HS-27A (cell line): ENCODE measurements at regions not wholly inside any gene's neighbourhood (a gene's known extent, or its start where the extent isn't known, plus 50 kb on each side); places are given as distances from the start of the nearest gene placed in this dataset.

ENCODE experiments used
- DNase-seq: peaks from one replicate; pipeline ENCODE4 v3.0.0-alpha.2; 2012; ENCODE audit warnings: low read depth, missing footprints

DNA sequence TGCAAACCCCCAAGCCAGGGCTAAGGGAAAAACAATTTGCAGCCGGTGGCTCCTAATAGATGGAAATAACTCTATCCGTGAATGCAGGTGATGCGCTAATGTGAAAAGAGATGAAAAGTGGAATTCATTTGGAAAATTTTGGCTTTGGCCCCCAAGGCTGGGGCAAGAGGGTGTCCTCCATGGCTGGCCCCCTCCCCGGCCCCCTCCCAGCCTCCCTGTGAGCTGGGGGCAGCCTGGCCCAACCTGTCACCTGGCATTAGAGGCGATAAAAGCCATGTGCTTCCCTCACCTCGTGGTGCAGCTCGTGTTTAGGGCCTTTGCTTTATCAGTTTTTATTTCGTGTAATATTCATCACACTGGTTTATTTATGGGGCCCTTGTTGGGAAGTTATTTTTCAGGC, 267.2 kb downstream of the ENGASE start:
- DNase-seq: no peak

DNA sequence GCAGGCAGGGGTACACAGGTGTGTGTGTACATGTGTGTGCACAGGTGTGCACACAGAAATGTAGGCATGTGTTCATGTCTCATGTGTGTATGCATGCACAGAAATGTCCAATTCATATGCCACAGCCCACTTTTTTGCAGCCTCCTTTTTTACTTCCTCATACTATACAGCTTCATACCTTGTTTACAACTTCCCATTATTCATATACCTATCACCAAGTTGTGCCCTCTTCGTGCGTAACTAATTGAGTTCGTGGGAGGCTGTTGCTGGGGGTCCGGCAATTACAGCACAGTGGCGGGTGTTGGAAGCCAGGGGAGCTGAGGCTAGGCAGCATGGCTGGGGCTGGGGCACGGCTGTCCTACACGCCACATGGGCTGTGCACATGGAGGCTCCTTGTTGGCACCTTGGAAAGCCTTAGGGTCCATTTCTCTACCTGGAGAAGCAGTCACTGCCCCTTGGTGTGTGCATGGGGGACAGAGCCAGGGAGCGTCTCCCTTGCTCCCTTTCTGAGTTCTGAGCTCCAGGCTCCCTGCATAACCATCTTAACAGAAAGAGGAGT, 266.7 kb downstream of the ENGASE start:
- no peak for DNase-seq

DNA sequence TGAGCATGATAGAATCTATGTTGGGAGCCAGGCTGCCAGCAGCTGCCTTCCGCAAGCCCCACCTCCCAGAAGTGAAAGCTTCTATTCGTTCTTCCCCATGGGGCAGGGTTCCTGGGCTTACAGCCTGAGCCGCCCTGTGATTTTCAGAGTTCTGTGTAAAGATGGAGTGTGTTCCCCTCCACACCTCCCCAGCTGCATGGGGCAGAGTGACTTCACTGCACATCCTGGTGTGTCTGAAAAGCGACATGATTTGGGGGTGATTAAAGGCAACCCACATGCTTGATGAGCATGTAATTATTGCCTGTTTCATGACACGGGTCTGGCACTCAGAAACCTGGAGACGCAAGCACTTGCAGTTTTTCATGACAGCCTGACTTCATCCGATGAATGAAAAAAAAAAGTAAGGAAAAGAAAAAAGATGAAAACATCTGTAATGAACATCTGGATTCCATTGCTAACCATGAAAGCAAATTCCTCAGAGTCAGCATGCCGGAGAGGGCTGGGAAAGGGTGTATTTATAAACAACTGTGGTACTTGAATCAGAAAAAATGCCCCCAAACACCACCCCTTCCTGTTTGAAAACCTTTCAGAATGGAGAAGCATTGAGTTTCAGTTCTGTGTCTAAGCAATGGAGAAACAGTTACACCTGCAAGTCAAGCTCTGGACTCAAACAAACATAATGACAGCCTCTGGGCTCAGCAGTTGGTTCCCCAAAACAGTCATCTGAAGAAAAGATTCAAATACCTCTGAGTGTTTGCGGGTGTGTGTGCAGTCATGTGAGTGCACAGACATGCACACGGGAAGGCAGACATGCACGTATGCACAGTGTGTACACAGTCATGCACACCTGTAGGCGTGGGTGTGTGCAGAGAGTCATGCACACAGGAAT, 266.0 kb downstream of the ENGASE start:
- no peak for DNase-seq

DNA sequence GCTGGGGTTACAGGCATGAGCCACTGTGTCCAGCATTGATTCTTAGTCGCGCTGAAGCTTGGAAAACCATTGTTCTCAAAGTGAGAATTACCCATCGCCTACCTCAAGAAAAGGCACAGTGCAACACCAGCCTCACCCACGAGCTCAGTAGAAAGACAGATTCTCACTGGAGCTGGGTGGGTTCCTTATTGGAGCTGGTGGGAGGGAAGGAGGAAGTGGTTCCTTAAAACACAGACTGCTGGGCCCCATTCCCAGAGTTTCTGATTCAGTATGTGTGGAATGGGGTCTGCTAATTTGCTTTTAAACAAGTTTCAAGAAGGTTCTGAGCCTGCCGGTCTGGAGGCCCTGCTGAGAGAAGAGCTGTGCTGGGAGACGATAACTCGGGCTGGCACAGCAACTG, 264.7 kb downstream of the ENGASE start:
- DNase-seq: no peak

DNA sequence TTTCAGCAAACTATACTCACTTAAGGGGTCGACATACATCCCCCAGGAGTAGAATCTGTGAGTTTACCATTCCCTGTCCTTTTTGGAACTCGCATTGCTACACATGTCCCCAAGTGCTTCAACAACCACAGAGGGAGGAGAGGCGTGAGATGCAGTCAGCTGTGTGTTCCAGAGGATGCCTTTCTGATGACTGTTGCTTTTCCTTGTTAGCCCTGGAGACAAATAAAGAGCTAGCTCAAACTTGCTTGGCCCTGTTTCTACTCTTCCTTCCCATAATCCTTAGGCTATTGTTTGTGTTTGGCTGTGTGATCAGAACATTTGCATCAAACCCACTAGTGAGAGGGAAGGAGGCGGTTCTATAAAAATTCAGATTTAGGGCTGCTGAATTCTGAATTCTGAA, 264.0 kb downstream of the ENGASE start:
- no peak for DNase-seq

DNA sequence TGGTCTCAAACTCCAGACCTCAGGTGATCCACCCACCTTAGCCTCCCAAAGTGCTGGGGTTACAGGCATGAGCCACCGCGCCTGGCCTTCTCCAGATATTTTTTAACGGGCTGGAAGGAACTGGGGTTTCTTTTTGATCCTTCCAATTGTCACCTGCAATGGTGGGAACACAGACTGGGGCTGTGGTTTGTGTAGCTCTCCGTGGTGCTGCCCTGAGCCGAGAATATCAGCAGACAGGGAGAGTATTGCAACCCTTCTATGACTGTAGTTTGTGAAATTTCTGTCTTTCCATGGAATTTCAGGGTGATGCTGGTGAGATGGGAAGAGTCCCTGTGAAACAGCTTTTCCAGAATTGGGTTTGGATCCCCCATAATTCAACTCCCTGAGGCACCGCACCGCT, 263.5 kb downstream of the ENGASE start:
- no peak for DNase-seq

DNA sequence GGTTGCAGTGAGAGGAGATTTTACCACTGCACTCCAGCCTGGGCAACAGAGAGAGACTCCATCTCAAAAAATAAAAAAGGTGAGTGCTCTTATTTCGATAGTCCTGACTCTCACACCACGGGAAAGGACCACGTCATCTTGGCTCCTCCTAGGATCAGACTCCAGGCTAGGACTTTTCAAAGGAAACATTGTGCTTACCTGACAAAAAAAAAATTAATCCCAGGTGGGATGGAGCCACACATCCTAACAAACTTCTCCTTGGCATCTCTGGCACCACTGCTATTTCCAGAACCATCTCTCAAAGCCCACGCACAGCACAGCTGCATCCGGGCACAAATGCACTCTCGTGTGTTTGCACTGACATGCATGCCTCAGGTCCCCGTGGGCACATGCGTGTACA, 262.4 kb downstream of the ENGASE start:
- no peak for DNase-seq

DNA sequence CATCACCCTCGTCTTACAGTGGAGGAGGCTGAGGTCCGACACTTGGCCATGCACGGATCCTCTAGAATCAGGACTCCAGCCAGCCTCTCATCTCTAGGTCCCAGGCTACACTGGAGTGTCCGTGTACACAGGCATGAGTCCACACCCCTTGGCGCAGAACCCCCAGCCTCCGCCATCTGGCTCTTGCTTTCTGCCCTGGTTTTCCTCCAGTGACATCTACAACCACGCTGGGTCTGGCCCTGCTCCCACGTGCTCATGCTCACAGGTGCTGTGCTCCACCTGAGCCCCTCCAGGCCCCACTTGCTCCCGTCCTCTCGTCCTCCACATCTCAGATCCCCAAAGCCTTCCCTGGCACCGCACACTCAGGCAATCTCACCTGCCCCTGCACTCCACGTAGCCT, 260.8 kb downstream of the ENGASE start:
- no peak for DNase-seq

DNA sequence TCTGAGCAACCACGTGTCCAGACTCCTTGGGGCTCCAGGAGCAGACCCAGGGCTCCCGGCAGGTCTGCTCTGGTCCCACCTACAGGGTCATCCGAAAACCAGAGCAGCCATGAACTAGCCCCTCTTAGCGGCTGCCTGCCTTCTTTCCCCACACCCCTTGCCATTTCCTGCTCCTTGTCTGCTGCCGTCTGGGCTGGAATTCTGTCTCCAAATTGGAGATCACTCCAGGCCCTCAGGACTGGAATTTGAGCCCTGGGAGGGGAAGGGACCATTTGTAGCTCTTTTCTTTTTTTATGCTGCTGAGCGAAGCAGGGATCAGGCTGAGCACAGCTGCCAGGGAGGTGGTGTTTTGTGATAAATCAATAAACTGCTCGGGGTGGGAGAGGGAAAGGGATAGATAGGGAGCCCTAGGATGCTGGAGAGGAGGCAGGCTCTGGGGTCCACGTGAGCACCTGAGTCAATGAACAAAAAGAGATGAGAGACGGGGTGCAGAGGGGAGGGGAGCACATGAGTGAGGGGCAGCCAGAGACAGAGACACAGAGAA, 257.5 kb downstream of the ENGASE start:
- no peak for DNase-seq

DNA sequence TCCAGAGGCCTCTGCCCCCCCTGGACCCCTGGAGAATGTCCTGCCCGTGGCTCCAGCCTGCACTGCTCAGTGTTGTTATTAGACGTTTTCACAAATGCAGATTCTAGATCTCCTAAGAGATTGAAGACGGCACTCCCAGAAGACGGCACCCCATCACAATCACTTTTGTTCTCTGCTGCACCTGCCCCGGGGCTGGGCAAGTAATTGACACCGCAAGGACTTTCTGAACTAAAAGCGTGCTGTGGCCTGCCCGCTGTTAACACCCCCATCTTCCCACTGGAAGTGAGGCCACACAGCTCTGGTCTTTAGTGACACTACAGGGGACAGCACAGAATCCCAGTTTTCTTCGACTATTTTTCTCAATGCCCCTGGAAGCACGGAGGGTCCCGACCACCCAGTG, 256.9 kb downstream of the ENGASE start:
- no peak for DNase-seq

DNA sequence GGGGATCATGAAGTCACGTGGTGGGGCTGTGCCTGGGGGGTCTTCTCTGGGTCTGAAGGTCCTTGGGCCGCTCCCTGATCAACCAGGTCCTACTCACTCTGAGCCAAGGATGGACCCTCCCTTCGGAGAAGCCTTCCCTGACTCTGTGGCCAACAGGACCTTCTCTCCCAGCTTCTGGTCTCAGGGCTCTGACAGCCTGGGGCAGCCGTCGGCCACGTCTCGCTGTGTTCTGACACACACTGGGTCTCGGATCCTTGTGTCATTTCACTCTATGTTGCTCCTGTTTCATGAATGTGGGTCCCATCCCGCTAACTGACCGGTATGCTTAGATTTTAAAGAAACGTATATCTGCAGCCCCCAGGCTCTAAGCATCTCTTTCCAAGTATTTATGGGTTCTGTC, 256.1 kb downstream of the ENGASE start:
- no peak for DNase-seq

DNA sequence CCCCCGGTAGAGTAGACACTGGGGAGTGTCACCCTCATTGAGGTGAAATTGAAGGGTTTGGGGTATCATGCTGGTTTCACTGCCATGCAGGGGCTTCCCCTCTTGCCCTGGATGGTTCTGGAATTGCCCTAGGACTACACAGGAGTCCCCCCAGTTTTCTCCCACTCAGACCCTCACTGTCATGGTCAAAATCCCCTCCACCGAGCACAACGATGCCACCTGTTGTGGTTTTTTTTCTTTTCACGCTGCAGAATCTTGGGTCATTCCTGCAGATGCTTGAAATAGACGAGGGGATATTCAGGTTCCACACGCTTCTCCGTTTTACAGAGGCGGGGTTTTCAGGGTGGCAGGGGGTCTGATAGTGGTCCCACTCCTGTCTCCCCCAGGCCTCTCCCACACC, 255.6 kb downstream of the ENGASE start:
- no peak for DNase-seq

DNA sequence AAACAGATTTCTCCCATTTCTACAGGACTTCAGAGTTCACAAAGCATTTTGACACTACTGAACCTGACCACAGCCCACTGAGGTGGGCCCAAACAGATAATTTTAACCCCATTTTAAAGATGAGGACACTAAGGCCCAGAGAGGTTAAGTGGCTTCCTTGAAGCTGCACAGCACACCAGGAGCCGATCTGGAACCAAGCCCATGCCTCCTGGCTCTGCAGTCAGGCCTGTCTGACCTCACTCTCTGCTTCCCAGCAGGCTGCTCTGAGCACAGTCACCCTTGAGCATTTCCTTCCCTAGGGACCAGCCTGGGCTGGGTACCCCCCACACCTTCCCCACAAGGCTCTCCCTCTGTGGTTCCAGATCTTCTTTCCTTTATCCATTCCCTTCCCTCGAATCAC, 252.2 kb downstream of the ENGASE start:
- DNase-seq: no peak

DNA sequence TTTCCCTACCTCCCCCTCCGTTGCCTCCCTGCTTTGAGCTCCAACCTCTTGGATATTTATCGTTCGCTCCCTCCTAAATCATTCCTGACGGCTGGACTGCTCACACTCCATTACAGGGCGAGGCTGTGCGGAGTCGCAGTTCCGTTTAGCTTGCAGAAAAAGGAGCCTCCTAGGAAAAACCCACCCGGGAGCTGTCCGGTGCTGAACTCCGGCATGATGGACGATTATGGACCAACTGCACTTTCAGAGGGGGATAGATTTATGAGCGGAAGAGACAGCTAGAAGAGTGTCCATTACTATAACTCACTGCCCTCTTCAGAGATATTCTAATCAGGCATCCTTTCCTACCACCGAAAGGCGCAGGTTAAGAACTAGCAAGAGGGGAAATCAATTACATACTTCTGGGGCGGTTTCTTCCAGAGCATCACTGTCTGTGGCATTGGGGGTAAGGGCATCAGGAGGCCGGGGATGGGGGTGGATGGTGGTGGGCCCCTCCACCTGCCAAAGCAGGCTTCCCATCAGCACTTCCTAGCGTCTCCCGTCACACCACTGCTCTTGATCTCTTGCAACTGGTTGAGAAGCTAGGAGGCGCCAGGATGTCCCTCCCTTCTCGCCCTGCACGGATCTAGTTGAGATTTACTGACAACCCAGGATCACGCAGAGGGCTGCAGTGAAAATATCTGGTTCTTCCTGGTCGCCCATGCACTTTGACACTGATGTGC, 251.2 kb downstream of the ENGASE start:
- DNase-seq: no peak

DNA sequence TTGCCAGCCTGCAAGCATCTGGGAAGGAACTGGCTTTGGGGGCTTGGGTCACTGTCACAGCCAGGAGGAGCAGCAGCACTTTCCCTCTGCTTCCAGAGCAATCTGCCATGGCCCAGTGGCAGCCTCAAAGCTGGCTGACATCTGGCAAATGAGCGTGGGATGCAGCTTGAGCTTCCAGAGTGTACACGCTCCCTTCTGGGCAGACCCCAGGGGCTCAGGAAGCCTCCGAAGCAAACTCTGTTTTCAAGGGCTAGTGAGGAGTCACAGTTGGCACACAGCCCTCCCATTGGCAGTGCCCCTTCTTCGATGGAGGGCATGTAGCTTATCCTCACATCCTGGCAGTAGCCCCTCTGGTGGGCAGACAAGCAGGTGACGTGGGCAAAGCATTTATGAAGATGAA, 249.6 kb downstream of the ENGASE start:
- DNase-seq: no peak

DNA sequence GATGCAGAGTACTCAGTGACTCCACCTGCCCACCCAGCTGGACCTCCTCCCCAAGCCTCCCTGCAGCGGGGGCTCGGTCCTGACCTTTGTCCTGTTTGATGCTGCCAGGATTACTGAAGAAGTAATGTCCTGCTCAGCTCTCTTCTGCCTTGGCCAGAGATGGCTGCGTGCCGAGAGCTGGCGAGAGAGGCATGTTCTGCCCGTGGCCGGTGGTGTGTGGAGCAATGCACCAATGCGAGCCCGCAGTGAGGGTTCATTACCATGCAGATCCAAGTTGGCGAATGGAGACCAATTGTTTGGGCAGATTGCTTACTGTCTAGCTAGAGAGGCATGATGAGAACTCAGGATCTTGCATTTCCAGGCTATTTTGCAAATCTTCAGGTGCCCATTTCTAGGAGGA, 248.9 kb downstream of the ENGASE start:
- DNase-seq: no peak

DNA sequence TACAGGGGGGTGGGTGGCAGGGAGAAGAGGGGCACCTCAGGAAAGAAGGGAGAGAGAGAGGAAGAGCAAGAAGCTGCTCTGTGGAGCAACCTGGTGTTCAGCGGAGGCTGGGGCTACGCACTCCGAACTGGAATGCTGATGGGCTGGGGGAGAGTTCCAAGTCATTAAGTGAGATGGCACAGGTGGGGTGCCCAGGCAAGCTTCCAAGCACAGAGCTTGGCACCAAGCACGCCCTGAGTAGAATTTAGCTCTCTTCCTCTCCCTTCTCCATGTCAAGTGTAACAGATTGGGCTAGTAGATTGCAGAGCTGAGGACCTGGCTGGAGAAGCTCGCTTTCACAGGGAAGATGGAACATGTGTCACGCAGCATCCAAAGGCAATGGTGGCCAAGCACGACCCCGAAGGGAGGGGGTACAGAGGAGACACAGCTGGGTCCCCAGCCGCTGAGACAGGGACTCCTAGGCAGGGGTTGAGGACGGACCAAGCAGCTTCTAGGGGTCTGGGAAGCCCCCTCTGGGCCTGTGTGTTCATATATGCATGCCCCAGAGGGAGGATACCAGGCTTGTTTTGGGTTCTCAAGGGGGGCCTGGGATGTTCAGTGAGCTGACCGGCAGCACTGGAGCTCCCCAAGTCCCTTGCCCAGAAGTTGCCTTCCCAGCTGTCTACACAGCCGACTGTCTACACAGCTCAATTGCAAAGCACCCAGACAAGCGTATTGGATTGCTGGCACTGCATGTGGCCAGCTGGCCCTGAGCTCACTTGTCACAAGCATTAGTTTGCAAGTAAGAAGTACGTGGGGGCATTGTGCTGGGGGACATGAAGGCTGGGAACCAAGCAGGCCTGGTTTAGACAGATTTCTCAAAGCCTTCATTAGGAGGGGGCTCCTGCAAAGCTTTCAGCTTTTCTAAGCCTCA, 247.8 kb downstream of the ENGASE start:
- no peak for DNase-seq

DNA sequence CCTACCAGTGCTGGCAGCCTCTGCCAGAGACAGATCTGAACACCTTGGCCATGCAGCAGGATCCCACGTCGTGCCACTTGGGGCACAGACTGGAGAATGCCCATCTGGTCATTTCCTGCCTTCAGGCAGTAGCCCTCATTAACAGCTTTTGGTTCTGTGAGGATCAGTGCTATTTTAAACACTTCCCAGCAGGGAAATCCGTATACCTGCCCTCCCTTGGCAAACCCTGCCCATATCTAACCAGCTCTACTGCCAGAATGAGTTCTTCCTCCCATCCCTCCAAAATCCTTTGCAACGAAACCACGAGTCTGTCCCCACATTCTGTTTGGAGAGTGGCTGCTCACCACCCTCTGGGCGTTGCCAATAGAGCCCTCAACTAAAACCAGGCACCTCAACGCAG, 245.7 kb downstream of the ENGASE start:
- DNase-seq: no peak

DNA sequence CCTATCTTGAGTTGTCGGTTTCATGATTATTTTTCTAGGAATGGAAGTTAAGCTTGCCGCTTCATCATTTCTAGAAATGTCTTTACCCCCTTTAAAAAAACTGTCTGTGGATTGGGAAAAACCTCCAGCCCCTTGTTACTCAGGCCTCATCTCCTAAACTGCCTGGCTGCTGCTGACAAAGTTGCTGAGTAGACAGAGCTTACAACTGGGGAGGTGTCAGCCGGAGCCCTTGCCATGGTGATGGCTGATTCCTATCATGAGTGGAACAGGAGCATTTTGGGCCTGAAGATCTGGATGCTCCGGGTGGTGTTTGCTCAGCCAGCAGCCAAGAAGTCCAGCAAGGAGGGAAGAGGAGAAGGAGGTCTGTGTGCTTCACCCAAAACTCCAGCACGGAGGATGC, 243.3 kb downstream of the ENGASE start:
- no peak for DNase-seq

DNA sequence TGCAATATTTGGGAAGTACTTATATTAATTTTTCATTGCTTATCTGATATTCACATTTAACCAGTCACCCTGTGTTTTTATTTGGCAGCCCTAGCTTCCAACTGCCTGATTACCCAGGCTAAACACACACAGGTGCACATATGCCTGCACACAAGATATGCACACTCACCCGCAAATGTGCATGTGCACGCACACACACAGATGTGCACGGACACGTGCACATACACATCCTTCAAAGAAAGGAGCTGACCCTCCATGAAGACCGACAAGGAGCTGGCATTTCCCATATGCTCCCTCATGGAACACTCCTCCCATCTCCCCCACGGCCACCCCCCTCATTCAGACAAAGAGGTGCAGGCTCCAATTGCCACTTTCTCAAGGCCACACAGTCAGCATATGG, 242.2 kb downstream of the ENGASE start:
- no peak for DNase-seq

DNA sequence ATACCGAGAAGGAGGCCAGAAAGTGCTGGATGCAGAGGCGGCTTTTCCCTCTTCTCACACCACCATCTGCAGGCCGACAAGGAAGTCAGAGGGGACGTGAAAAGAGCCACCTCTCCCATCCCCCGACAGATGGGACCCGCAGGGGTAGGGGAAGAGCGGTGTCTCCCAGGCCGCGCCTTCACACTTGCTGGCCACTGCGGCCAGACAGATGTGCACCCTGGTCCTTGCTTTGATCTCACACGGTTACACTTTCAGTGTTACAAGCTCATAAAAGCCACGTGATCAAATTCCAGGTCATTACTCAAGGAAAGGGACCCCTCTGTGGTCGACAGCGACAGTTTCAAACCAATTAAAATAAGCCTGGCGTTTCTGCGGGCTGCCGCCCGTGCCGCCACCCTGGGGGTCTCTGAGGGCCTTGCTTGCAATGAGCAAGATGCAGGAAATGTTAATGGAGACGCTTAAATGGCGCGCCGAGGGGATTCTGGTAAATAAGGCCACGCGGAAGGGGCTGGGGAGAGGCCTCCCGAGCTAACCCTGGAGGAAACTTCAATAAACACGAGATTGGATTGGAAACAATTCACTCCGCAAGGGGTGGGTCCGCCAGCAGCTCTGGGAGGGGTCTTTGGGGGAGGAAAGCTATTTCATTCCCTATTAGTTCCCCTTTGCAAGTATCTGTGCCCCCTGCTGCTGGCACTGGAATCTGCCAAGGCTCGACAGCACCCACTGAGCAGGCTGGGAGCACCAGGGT, 240.9 kb downstream of the ENGASE start:
- no peak for DNase-seq
